ENCODE measurements at regions not wholly inside any gene's neighbourhood (a gene's known extent, or its start where the extent isn't known, plus 50 kb on each side); places are given as distances from the start of the nearest gene placed in this dataset.

GRCh38 chr7:139172775-139173174 lies 58.3 kb upstream of the UBN2 start:
- no peak overlapping the region for H3K56ac ChIP-seq (replicated peaks; ENCODE audit: insufficient read length, low read depth, low read length)
- WGBS, 2 experiments (ENCODE audit: extremely low coverage in 1 of 2, insufficient coverage in 1 of 2, insufficient read length in 1 of 2, insufficient replicate concordance in 2 of 2, low coverage in 1 of 2, low lambda C conversion rate in 2 of 2, missing lambda C conversion rate in 1 of 2) = 87% methylated on average over 7 of the region's 7 CpGs; no CpG with 5 or more reads in 1 of the 2 experiments
- no peak overlapping the region for H3K4me2 ChIP-seq (ENCODE audit: insufficient read depth in 1 of 2, low read depth in 2 of 2, low read length in 2 of 2)
- no peaks in the 10 kb centered on the region for H3K9me3 ChIP-seq (ENCODE audit: insufficient read depth in 2 of 2, low read depth in 1 of 2, low read length in 1 of 2)
- CTCF ChIA-PET (ENCODE audit: partially characterized antibody) = interaction anchor here (0.6 kb wide), 1 partner anchor 121 kb away, joined by 3 read pairs; no protein-coding TSS in a partner anchor
- H2BK15ac ChIP-seq (ENCODE audit: low read length) = no peak overlapping the region
- no peak overlapping the region for H3K14ac ChIP-seq (ENCODE audit: insufficient read length)
- H3K27ac ChIP-seq (ENCODE audit: low read depth, low read length) = no peak overlapping the region
- no peaks in the 10 kb centered on the region for H3K79me1 ChIP-seq (ENCODE audit: low read depth, low read length)
- H2BK12ac ChIP-seq (ENCODE audit: low read depth, low read length) = no peak overlapping the region
- no peaks in the 10 kb centered on the region for H3K36me3 ChIP-seq (ENCODE audit: control insufficient read depth in 2 of 4, insufficient read depth in 4 of 4, low read length in 3 of 4)
- H3K4ac ChIP-seq (replicated peaks; ENCODE audit: insufficient read length, low read depth, low read length) = no peak overlapping the region
- no peak overlapping the region for H3K18ac ChIP-seq (ENCODE audit: extremely low read depth, low read length)
- POLR2A ChIA-PET (ENCODE audit: partially characterized antibody) = interaction anchor here (0.6 to 1.3 kb wide), 3 partner anchors 60 to 713 kb away, joined by 3 to 4 read pairs (median 4); no protein-coding TSS in a partner anchor
- no peaks in the 10 kb centered on the region for H4K20me1 ChIP-seq (replicated peaks in 1 of 2; ENCODE audit: control insufficient read depth in 1 of 2, insufficient read depth in 2 of 2, low read length in 2 of 2)
- no peaks in the 10 kb centered on the region for H3K23me2 ChIP-seq (ENCODE audit: low read depth, low read length)
- H3K4me1 ChIP-seq (replicated peaks in 1 of 4; ENCODE audit: control insufficient read depth in 3 of 4, insufficient read depth in 4 of 4, low read length in 3 of 4) = no peaks in the 10 kb centered on the region; a peak in 1 of 7 replicates
- no peak overlapping the region for H2BK5ac ChIP-seq (ENCODE audit: low read depth, low read length)
- H4K8ac ChIP-seq (ENCODE audit: extremely low read depth, insufficient read depth, low read length) = no peak overlapping the region
- no peak overlapping the region for H2AK5ac ChIP-seq (ENCODE audit: low read depth, low read length)
- peak overlapping the region; percentile 31 for H4K5ac ChIP-seq (ENCODE audit: insufficient read length, low read depth, low read length)
- no peak overlapping the region for H2BK120ac ChIP-seq (replicated peaks; ENCODE audit: low read depth, low read length)
- no peak for FAIRE-seq
- no peak overlapping the region for H3K9ac ChIP-seq (replicated peaks in 1 of 4; ENCODE audit: extremely low read depth in 1 of 4, low read depth in 3 of 4, low read length in 3 of 4)
- no peak for DNase-seq (ENCODE audit: low read depth in 1 of 2, low spot score in 2 of 2)
- no peak overlapping the region for H3K23ac ChIP-seq (ENCODE audit: insufficient read length)
- H2BK20ac ChIP-seq (ENCODE audit: low read length) = no peak overlapping the region
- H4K91ac ChIP-seq (replicated peaks; ENCODE audit: insufficient read length, low read length) = no peak overlapping the region
- H3K4me3 ChIP-seq (ENCODE audit: extremely low read depth in 1 of 4, insufficient read depth in 2 of 4, low read depth in 3 of 4, low read length in 4 of 4) = no peak overlapping the region
- no peak overlapping the region for H2AFZ ChIP-seq (ENCODE audit: low read length)
- no peaks in the 10 kb centered on the region for H3K79me2 ChIP-seq (ENCODE audit: control insufficient read depth in 1 of 2, insufficient read depth in 2 of 2, low read length in 2 of 2)
- H3K27me3 ChIP-seq (replicated peaks in 1 of 4; ENCODE audit: control insufficient read depth in 3 of 4, extremely low read depth in 1 of 4, insufficient read depth in 3 of 4, low read length in 3 of 4) = no peaks in the 10 kb centered on the region
- TF ChIP-seq CEBPB (IDR thresholded peaks at IDR 0.05; ENCODE audit: low read depth, low read length) (no peak), YY1 (IDR thresholded peaks at IDR 0.05; ENCODE audit: low read depth, low read length) (no peak), POLR2A (IDR thresholded peaks at IDR 0.05; ENCODE audit: control extremely low read depth in 1 of 2, low read depth in 2 of 2, low read length in 2 of 2) (no peak), TEAD4 (IDR thresholded peaks at IDR 0.05; ENCODE audit: low read depth, low read length) (no peak), FOSL1 (IDR thresholded peaks at IDR 0.05; ENCODE audit: insufficient read depth, low read depth, low read length) (no peak), EGR1 (IDR thresholded peaks at IDR 0.05; ENCODE audit: borderline replicate concordance, low read depth, low read length) (no peak), KDM5A (IDR thresholded peaks at IDR 0.05; ENCODE audit: low read length) (no peak)

All from H1 (cell line).